GF-D8 (cell line): ENCODE measurements at regions not wholly inside any gene's neighbourhood (a gene's known extent, or its start where the extent isn't known, plus 50 kb on each side); places are given as distances from the start of the nearest gene placed in this dataset.
A peak's percentile ranks its signal among the peaks of the same experiment; 100 is the strongest.

ENCODE experiments used
- DNase-seq: peaks from one replicate; lab custom pipeline; 2025; lab: John Stamatoyannopoulos, UW

DNA sequence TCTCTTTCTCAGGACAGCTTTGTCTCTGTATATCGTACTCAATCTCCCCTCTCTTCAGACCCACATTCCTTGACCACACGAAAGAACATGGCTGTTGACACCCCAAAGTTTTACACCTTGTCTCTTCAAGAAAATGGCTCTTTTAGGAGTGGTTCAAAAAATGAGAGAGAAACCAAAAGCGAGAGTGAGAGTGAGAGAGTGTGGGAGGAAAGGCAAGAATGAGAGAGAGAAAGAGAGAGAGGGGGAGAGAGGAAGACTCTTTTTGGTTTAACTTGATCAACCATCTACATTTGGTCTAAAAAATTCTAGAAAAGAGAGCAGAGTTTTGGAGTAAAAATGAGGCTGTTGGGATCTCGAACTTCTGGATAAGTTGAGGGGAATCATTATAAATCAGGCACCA lies 581.8 kb upstream of the WWC1 start:
- DNase-seq, result no peak

DNA sequence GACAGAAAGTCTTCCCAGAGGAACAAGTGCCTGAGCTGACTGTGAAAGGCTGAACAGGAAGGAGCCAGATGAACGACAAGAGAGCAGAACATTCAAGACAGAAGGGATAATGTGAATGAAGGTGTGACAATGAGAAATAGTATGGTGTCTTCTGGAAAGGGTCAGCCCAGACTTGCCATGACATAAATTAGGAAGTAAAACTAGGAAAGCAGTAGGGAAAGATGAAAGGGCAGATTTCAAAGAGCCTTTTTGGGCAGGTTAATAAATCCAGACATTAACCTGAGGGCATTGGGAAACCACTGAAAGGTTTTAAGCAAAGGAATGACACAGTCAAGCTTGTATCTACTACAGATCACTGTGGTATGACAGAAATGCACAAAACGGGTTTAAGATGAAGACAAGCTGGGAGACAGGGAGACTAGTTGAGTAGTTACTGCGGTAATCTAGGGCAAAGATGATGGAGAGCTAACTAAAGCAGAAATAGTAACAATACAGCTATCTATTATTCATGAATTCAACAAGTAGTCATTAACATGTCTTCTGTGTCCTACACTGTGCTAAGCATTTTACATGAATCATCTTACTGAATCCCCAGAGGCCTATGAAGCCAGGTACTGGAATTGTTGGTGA lies 580.9 kb upstream of the WWC1 start:
- DNase-seq, result no peak

DNA sequence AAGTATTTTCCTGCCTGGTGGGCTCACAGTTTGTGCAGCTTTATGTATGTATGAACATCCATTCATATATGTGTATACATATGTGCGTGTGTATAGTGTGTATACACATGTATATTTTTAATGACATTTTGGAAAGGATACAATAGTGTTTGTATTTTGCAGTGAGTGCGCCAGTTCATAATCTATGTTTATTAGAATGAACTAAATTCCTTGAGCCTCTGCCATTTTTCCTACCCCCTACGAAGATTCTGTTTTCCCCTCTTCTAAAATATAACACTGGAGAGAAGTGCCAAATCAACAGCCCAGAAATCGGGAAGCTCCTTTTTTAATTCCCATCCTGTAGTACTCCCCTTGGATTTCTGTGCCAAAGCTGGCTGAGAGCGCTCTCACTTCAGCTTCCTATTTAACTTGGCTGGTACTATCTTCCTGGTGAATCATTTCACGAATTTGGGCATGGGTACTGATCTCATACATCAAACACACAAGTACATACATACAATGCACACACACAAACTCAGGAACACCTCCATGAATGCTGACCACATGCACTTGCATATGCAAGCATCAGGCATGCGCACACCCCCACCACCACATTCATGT lies 578.4 kb upstream of the WWC1 start:
- DNase-seq, result no peak

DNA sequence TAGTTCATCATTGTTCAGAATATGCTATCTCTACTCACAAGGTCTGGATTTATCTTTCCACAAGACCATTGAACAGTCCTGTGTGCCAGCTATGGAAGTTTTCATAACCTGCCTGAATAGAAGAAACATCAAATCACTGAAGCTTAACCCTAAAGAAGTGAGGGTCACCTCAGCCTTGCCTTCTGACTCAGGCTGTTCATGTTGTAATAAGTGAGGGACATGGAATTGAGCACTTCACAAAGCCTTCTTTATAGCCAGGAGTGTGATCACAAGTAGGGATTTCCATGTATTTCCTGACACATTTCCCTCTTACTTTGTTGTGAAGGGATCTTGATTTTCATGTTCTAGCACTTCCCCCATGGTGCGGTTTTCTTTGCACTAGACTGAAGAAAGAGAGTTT lies 577.5 kb upstream of the WWC1 start:
- DNase-seq, result no peak

DNA sequence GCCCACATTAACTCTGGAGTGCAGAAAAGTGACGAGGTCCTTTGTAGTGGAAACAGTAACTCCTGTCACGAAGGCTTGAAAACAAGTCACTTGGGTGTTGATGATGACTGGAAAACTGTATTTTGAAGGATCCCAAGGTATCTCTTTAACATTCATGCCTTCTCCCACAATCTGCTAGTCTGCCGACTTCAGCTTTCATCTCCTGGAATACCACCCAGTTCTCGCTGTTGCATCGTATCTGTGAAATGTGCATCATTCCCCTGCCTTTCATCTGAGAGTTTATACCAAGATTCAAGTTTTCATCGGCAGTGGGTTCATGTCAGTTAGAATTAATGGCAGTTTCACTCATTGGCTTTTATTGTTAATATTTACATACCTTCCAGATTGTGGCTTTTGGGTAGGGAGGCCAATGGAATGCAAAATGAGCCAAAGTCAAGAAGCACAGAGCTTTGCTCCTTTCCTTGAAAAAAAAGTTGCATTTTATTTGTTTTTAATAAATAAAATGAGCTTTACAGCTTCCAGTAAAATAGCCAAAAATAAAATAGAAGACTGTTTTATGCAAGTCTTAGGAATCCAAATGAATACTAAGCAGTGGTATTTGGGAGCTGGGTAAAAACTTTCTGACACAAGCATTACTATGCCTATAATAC lies 575.2 kb upstream of the WWC1 start:
- DNase-seq, result no peak

DNA sequence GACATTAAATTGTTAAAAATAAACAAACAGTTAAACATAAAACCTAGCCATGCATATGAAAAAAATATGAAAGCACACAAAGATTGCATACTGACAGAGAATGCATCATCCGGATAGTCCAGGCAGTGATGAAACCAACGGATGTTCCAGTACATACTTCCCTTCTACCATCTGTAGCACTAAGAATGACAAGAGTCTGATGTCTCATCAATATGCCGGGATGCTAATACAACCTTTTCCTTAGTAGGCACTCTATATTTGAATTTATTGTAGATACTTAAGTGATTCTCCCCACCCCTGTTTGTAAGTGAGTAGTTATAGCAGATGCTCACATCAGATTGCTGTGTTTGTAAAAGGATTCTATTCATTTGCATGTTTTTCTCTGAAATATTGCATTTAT lies 571.2 kb upstream of the WWC1 start:
- no peak for DNase-seq

DNA sequence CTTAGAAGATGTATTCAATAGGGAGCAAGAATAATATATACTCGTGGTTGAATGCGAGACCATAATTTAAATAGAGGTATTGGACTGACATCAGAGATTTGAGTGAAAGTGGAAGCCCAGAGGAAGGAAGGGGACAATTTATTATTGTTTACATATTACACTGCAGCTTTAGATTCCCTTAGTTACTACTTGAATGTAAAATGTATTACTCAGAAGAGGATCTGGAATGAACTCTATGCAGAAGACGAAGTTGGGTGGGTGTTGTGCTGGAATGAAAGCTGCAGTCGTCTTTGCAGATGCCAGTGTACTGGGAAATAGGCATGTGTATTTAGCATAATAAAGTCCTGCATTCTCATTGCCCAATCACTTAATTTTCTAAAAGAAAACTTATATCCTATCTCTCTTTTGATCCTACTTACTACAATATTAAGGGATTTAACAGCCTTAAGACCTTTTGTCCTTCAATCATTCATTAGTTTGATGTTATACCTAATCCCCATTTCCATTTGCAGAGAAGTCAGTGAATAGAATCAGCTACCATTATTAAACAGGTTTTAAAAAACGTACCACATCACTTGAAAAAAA lies 570.7 kb upstream of the WWC1 start:
- DNase-seq, result no peak

DNA sequence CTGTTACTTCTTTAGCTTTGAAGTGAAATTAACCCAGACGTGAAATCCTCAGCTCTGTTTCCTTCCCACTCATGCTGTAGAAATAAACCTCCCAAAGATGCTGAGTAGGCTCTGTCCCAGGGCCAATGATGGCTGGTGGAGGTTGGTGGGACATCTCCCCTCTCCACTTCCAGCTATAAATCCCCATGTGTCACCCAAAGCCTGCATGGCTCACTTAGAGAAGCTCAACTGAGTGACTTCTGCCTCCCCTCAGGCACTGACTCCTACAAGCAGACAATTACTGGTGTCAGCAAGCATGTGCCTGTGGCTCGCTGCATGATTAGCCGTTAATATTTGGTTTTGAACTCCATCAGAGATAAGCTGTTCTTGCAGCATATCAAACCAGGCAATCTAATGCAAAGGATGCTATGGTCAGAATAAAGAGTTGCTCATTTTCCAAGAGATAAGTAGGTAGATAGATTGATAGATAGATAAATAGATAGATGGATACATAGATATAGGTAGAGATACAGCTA lies 569.5 kb upstream of the WWC1 start:
- DNase-seq, result no peak

DNA sequence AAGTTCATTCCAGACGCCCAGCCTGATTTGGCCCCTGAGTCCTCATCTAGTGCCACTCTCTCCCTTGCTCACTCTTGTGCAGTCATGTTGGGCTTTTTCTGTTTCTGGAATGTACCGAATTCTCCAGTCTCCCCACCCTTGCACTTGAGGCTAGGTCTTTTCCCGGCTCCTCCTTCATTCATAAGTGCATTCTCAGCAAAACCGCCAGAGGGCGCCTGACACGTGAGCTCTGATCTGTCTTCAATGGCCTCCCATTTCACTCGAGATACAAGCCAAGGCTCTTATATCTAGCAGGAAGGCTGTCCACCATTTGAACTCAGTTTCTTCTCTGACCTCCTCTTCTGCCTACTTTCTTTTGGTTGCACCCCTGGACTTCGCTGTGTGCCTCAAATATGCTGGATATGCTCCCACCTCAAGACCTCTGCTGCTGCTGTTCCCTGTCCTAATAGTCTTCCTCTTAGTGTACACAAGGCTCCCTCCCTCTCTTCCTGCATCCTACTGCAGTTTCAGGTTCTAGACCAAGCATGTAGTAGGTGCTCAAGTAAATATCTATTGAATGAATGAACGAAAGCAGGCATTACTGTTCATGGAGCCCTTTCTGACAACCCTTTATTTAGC lies 568.1 kb upstream of the WWC1 start:
- peak; percentile 5 for DNase-seq

DNA sequence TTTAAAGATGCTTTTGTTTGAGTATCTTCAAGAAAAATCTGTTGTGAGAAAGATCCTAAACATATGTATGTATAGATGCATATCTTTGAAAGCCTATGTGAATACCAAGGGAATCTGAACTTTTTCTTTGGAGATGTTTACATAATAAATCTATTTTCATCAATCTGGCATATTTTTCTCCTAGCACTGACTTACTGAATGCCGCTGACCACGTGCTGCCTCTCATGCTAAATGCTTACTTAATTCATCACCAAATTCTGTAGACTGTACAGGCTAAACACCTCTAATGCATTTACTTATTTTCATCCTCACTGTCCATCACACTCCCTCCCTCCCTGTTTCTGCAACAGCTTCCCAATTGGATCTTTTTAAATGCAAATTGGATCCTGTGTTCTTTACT lies 566.2 kb upstream of the WWC1 start:
- no peak for DNase-seq

DNA sequence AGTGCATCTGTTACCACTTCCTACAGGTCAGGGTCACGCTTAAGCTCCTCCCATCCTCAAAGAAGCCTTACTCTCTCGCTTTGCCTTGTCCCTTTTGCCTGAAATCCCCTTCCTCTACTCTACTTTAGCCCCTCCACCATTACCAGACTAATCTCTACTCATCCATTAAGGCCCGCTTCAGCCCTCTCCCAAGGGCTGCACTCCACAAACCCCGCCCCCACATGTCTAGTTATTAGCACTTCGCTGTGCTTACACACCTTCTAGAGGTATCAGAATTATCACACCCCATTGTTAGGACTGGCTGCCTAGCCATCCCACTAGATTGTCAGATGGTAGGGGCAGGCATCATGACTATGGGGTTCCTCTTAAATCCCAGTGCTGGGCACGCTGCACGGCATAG lies 565.7 kb upstream of the WWC1 start:
- no peak for DNase-seq

DNA sequence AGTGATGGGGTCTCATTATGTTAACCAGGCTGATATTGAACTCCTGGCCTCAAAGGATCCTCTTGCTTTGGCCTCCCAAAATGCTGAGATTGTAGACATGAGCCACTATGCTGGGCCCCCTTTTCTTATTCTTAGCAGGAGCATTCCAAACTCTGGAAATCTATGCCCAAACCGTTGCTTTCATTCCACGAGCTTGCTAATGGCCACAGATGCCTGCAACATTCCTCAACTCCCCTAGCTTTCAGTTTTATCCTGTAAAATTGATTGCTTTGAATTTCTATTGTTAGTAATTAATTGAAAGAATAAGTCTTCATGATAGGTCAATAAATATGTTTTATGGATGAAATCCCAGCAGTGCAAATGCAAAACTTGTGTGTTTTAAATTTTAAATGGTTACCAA lies 564.8 kb upstream of the WWC1 start:
- no peak for DNase-seq

DNA sequence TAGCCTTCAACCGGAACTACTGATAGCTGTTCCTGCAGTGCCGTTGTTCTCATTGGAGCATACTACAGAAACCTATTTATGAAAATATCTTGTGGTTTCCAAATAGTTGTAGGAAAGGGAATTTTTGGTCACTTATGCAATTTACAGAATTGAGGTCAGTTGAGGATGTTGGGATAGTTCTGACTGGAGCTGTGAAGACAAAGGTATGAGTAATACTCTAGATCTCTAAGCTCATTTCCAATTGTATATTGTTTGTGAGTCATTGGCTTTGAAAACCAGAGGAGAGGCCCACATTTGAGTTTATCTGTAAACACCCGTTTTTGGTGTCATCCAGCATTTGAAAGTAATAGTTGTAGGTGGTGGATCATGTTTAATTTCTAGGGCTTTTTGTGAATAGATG lies 561.3 kb upstream of the WWC1 start:
- DNase-seq, result no peak

DNA sequence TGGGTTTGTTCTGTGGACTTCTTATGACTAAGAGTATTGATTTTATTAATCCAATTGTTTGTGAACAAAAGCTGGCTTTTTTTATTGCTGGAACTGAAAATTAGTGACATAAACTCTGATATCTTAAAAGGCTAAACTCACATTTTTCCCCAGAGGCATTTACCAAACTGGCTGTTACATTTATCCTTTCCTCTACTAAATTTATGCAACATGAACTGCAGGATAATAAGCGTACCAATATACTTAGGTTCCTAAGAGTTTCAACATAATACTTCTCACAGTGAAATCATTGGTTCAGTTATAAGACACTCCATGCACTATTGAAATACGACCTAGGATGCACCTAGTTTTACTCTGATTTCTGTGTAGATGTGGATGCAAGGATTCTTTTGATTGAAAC lies 560.8 kb upstream of the WWC1 start:
- DNase-seq, result no peak

DNA sequence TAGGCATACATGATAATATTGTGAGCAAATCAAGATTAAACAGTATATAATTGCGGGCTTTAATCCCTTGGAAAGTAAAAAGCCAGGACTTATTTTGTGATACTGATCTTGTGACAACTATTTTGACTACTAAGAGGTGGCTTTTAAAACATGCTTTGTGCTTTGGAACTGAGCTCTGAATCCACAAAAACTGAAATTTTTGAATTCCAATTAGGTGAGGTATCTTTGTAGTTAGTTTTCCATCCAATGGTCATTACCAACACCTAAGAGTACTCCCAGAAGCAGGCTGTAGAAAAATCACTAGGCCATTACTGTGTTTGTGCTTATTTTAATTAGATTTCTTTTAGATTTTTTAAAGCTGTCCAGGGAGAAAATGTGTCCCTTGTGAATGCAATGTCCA lies 559.5 kb upstream of the WWC1 start:
- DNase-seq, result no peak

DNA sequence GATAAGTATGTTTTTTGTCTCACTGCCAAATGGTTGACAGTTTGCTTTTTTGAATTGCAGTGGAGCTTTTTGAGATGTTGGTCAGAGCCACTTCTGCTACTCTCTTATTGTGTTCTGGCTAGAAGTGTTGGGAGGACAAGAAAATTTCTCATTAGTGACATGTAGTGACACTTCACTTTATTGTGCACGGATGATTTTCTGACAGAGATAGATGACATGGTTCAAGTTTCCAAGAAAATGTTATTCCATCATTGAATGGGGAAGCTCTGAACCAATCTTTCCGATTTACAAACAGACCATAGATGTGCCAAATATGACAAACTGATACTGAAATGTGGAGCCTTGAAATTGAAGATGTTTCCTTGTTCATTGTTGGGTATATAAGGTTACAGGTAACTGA lies 558.9 kb upstream of the WWC1 start:
- no peak for DNase-seq

DNA sequence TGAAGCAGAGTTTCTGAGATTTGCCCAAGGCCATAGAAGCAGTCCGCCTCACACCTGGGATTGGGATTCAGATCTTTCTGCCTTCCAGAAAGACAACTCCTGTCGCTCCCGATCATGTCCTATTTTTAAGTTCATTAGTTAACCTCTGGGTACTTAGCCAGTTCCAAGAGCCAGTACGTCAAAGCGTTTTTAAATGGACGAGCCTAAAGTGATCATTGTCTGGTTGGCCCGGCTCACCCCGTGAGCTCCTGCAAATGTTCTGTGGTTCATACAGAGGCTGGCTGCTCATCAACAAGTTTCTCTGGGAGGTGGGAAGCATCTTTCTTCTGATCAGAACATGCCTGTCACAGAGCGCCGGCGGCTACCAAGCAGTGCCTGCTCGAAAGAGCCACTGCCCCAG lies 554.5 kb upstream of the WWC1 start:
- DNase-seq, result no peak

DNA sequence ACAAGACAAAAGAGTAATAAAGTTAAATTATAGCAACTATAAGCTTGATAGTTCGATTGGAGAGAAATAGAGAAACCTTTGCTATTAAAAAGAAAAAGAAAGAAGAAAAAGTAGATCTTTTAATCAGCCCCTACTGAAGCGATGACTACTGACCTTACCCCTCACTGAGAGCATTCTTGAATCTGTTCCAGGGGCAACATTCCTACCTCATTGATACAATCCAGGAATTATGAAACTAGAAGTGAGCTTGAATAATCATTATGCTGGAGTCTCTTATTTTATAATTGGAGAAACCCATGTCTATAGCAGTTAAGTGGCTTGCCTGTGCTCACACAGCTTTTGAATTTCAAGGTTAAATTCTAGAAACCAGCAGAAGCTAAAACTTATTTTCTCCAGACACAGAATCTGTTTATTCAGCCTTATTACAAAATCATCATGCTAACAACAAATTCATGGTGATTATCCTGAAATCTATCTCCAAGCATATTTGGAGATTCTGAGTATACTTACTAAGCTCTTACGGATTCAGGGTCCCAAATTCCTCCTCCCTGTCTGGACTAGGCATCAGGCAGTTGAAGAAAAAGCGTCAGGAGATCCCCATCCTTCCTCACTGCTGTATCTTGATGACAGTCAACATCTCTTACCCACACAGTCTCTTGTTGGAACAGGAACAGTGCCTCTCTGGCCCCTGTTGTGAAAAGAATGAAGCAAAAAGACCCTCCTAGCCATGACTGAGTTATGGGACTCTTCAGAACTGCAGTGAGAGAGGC lies 547.6 kb upstream of the WWC1 start:
- no peak for DNase-seq

DNA sequence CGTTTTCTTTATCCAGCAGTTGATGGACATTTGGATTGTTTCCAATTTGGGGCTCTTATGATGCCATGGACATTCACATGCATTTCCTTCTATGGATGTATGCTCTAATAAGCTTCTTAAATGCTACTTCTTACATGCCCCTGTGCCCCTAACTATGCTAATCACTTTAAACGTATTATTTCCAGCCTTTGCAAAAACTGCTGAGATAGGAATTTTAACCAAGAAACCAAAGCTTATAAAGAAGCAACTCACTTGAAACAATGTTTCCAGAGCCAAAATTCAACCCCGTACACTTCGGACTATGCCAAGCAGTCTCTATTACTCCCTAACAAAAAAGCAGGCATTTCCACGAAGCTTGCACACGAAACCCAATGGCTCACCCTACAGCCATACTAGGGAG lies 545.6 kb upstream of the WWC1 start:
- no peak for DNase-seq

DNA sequence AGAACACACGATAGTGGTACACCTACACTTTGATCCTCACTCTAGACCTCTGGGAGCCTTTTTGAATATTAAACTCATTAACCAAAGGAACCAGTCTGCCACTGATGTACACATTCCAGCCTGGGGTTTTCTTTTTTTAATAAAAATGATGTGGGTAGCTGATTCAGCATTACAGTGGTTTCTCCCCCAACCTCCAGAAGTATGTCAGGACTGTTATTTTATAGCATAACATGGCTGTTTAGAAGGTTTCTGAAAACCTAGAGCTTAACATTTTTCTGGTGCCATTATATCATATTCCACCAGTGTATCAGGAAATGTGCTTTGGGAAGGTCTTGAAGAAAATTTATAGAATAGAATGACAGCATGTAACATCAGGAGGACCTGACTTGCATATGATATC lies 540.9 kb upstream of the WWC1 start:
- DNase-seq, result no peak

DNA sequence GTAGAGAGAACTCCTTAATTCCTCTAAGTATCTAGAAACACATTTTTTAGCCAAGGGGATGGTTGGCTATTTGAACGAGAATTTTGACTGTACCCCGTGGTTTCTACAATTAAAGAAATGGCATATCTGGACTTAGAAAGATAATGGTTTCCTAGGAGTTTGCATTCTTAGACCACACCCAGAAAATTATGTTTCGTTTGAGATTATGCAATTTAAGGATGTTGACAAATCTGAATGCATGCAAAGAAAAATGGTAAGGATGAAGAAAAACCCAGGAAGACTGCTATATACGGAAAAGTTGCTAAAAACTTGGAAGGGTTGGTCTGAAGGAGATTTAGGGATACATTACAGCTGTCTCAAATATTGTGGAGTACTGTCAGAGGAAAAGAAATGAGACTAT lies 538.5 kb upstream of the WWC1 start:
- DNase-seq, result no peak
